ENCODE measurements at regions not wholly inside any gene's neighbourhood (a gene's known extent, or its start where the extent isn't known, plus 50 kb on each side); places are given as distances from the start of the nearest gene placed in this dataset.

- H2AFZ ChIP-seq (ENCODE audit: low read length), result no peak overlapping the region
- H2BK120ac ChIP-seq (ENCODE audit: low read depth, low read length, poor library complexity, severe bottlenecking), result no peak overlapping the region
- no peak for TF ChIP-seq CTCF (conservative IDR thresholded peaks at IDR 0.05)
- H3K4ac ChIP-seq (ENCODE audit: low read depth, low read length), result no peak overlapping the region
- H2BK5ac ChIP-seq (ENCODE audit: insufficient read length, low read length), result no peak overlapping the region
- no peak overlapping the region for H3K18ac ChIP-seq (ENCODE audit: insufficient read length, low read depth, low read length)
- no peak overlapping the region for H4K8ac ChIP-seq (replicated peaks; ENCODE audit: insufficient read length, low read depth, low read length)
- no peak overlapping the region for H3K23ac ChIP-seq (ENCODE audit: insufficient read length, low read depth, low read length)
- H2BK12ac ChIP-seq (ENCODE audit: insufficient read length, low read depth, low read length), result no peak overlapping the region
- H3K79me2 ChIP-seq (ENCODE audit: insufficient read depth, low read length), result no peaks in the 10 kb centered on the region
- H3K4me1 Mint-ChIP-seq, result peaks cover 7 to 8% of the 10 kb centered on the region in 2 experiments; a peak in 3 of 4 replicates
- H2AK5ac ChIP-seq (ENCODE audit: insufficient read length, low read length), result no peak overlapping the region
- DNase-seq, result no peak
- no peak overlapping the region for H4K5ac ChIP-seq (ENCODE audit: insufficient read length, low read depth, low read length)
- H3K27ac Mint-ChIP-seq, result no peak overlapping the region
- H3T11ph ChIP-seq (ENCODE audit: low read length), result no peak overlapping the region
- no peaks in the 10 kb centered on the region for H3K23me2 ChIP-seq (ENCODE audit: insufficient read length, low read depth, low read length, poor library complexity, severe bottlenecking)
- no peak overlapping the region for H3K27ac ChIP-seq (ENCODE audit: insufficient read length, low read depth, low read length)
- no peak overlapping the region for H3K56ac ChIP-seq (ENCODE audit: insufficient read length, low read depth, low read length)
- H3K9me3 Mint-ChIP-seq, result peaks cover 23 to 28% of the 10 kb centered on the region in 2 experiments
- peaks cover 4% of the 10 kb centered on the region for H3K27me3 Mint-ChIP-seq (ENCODE audit: low read depth)
- peaks cover 14% of the 10 kb centered on the region for H3K9me3 ChIP-seq (ENCODE audit: control insufficient read depth, low read depth, low read length)
- H3K36me3 Mint-ChIP-seq (ENCODE audit: insufficient read depth in 1 of 3, low read depth in 3 of 3), result peaks cover 19 to 21% (median 20%) of the 10 kb centered on the region in 3 experiments
- H3K4me3 Mint-ChIP-seq, result no peak overlapping the region
- H2BK15ac ChIP-seq (ENCODE audit: low read depth, low read length), result no peak overlapping the region
- no peaks in the 10 kb centered on the region for H3K79me1 ChIP-seq (ENCODE audit: insufficient read depth, low read depth, low read length, poor library complexity, severe bottlenecking)
- no peak overlapping the region for H3K4me2 ChIP-seq (ENCODE audit: insufficient read depth, insufficient read length, low read length)
- H3K4me1 ChIP-seq (ENCODE audit: insufficient read depth, low read length), result no peaks in the 10 kb centered on the region; the same call in none of the 2 replicates
- no peak overlapping the region for H3K14ac ChIP-seq (ENCODE audit: insufficient read depth, low read length)
- no peak overlapping the region for H3K9ac ChIP-seq (ENCODE audit: extremely low read depth, insufficient read length, low read length)
- H4K20me1 ChIP-seq (ENCODE audit: control insufficient read depth, insufficient read depth, insufficient read length), result no peaks in the 10 kb centered on the region
- no peak overlapping the region for H4K91ac ChIP-seq (ENCODE audit: insufficient read length, low read depth, low read length)
- no peak overlapping the region for H2BK20ac ChIP-seq (ENCODE audit: low read depth, low read length, poor library complexity, severe bottlenecking)
- no CpG with 5 or more reads among the region's 1 CpG for WGBS (ENCODE audit: extremely low coverage, insufficient read length, low lambda C conversion rate)
- no peaks in the 10 kb centered on the region for H3K27me3 ChIP-seq (ENCODE audit: insufficient read depth, low read length)
These were observed 122.7 kb upstream of the NFIA start for GRCh38 chr1:60959701-60960100.
